IMR-90 (cell line): ENCODE measurements at regions not wholly inside any gene's neighbourhood (a gene's known extent, or its start where the extent isn't known, plus 50 kb on each side); places are given as distances from the start of the nearest gene placed in this dataset.

Experiments
- ATAC-seq: fragments of 200-7000 bp; cut with Tn5 transposase; 2 replicates; pipeline ENCODE4 v1.9.1; 2020; ENCODE audit warnings: low read depth, mild to moderate bottlenecking, moderate library complexity
- BruUV-seq: library from RNA; stranded (reverse); fragments of 400-500 nt; replicated peaks from 2 replicates; lab custom pipeline; 2021; lab: Mats Ljungman, UMichigan
- CTCF ChIA-PET: fragments of 300-600 bp; formaldehyde crosslinking; extraction: SDS; loops from one replicate; lab custom pipeline; 2021; ENCODE audit warnings: antibody characterized with exemption; lab: Yijun Ruan, JAX
- POLR2A ChIA-PET: fragments of 300-600 bp; sonication (Branson Sonifier 250); formaldehyde crosslinking; loops from one replicate; lab custom pipeline; 2022; ENCODE audit warnings: antibody characterized with exemption; ENCODE audit not compliant: unreplicated experiment; lab: Charles Lee
- DNase-seq: peaks from one replicate; pipeline ENCODE4 v3.0.0; 2013
- H2AFZ ChIP-seq: replicated peaks from 2 replicates; pipeline ENCODE3; 2013; ENCODE audit warnings: low read length, mild to moderate bottlenecking; ENCODE audit not compliant: poor library complexity
- H2AK5ac ChIP-seq: 2 replicates; pipeline ENCODE4 v1.6.1; 2013; ENCODE audit warnings: low read depth, low read length, inconsistent platforms
- H2AK9ac ChIP-seq: replicated peaks from 2 replicates; pipeline ENCODE3; 2013; ENCODE audit warnings: mild to moderate bottlenecking, low read depth, low read length, moderate library complexity; ENCODE audit not compliant: poor library complexity
- H2BK120ac ChIP-seq: 2 replicates; pipeline ENCODE4 v1.6.1; 2013; ENCODE audit warnings: low read depth, low read length, inconsistent platforms
- H2BK15ac ChIP-seq: 3 replicates; pipeline ENCODE4 v1.6.1; 2013; ENCODE audit warnings: low read depth, low read length, inconsistent platforms
- H2BK20ac ChIP-seq: 2 replicates; pipeline ENCODE4 v1.6.1; 2013; ENCODE audit warnings: low read depth, mild to moderate bottlenecking, inconsistent platforms, low read length, moderate library complexity
- H2BK5ac ChIP-seq: 2 replicates; pipeline ENCODE4 v1.6.1; 2013; ENCODE audit warnings: mild to moderate bottlenecking, low read depth, low read length, inconsistent platforms; ENCODE audit not compliant: poor library complexity, severe bottlenecking
- H3K14ac ChIP-seq: replicated peaks from 2 replicates; pipeline ENCODE4 v1.6.1; 2013; ENCODE audit warnings: low read depth, low read length, inconsistent platforms
- H3K18ac ChIP-seq: 2 replicates; pipeline ENCODE4 v1.6.1; 2013; ENCODE audit warnings: low read depth, low read length, control low read depth
- H3K23ac ChIP-seq: 2 replicates; pipeline ENCODE4 v1.6.1; 2013; ENCODE audit warnings: low read depth, low read length, inconsistent platforms
- H3K27ac ChIP-seq: 2 replicates; pipeline ENCODE4 v1.5.1; 2013; ENCODE audit warnings: mild to moderate bottlenecking, control low read depth, low read length; ENCODE audit not compliant: insufficient read depth
- H3K27me3 ChIP-seq: 2 replicates; pipeline ENCODE4 v1.6.1; 2013; ENCODE audit warnings: low read length; ENCODE audit not compliant: control insufficient read depth, insufficient read depth
- H3K36me3 ChIP-seq: 2 replicates; pipeline ENCODE4 v1.6.1; 2013; ENCODE audit warnings: low read length, mixed read lengths; ENCODE audit not compliant: control insufficient read depth, insufficient read depth
- H3K4ac ChIP-seq: 2 replicates; pipeline ENCODE4 v1.6.1; 2013; ENCODE audit warnings: low read depth, low read length, inconsistent platforms
- H3K4me1 ChIP-seq: 2 replicates; pipeline ENCODE4 v1.6.1; 2013; ENCODE audit warnings: low read length, mixed read lengths; ENCODE audit not compliant: control insufficient read depth, insufficient read depth
- H3K4me2 ChIP-seq: 2 replicates; pipeline ENCODE4 v1.6.1; 2013; ENCODE audit warnings: low read depth, mild to moderate bottlenecking, control low read depth, low read length, moderate library complexity
- H3K4me3 ChIP-seq: 2 replicates; pipeline ENCODE4 v1.5.1; 2013; ENCODE audit warnings: low read depth, mild to moderate bottlenecking, control low read depth, low read length, moderate library complexity; ENCODE audit not compliant: insufficient read depth
- H3K56ac ChIP-seq: 2 replicates; pipeline ENCODE4 v1.6.1; 2013; ENCODE audit warnings: low read length, inconsistent platforms; ENCODE audit not compliant: insufficient read depth; ENCODE audit errors: extremely low read depth
- H3K79me1 ChIP-seq, 2 experiments: 2 replicates each; pipeline ENCODE4 v1.6.1; 2013; ENCODE audit warnings: low read length in 2 of 2, inconsistent platforms in 1 of 2, low read depth in 1 of 2
- H3K9ac ChIP-seq: 2 replicates; pipeline ENCODE4 v1.6.1; 2013; ENCODE audit warnings: low read depth, low read length, control low read depth
- H3K9me1 ChIP-seq: 2 replicates; pipeline ENCODE4 v1.6.1; 2013; ENCODE audit warnings: low read length, inconsistent platforms; ENCODE audit not compliant: insufficient read depth
- H3K9me3 ChIP-seq: 2 replicates; pipeline ENCODE4 v1.6.1; 2013; ENCODE audit warnings: low read length; ENCODE audit not compliant: control insufficient read depth, insufficient read depth
- H4K20me1 ChIP-seq: 2 replicates; pipeline ENCODE4 v1.6.1; 2013; ENCODE audit warnings: low read length, inconsistent platforms; ENCODE audit not compliant: insufficient read depth
- H4K5ac ChIP-seq: 2 replicates; pipeline ENCODE4 v1.6.1; 2013; ENCODE audit warnings: mild to moderate bottlenecking, low read depth, low read length, control low read depth
- H4K8ac ChIP-seq, 2 experiments: 2 replicates each; pipeline ENCODE4 v1.6.1; 2013; ENCODE audit warnings: low read depth in 2 of 2, low read length in 2 of 2, control low read depth in 1 of 2, inconsistent platforms in 1 of 2
- H4K91ac ChIP-seq: 2 replicates; pipeline ENCODE4 v1.6.1; 2013; ENCODE audit warnings: low read depth, low read length, inconsistent platforms; ENCODE audit not compliant: insufficient read depth
- BHLHE40 ChIP-seq: fragments of 150-350 bp; IDR thresholded peaks from 2 replicates; pipeline ENCODE4 v1.6.1; 2016; ENCODE audit warnings: mild to moderate bottlenecking, low read depth, low read length
- CEBPB ChIP-seq: IDR thresholded peaks from 2 replicates; pipeline ENCODE4 v1.6.1; 2012; ENCODE audit warnings: low read depth, low read length, improper control_type of control experiment
- CHD1 ChIP-seq: IDR thresholded peaks from 2 replicates; pipeline ENCODE4 v1.6.1; 2012; ENCODE audit warnings: low read depth, low read length, improper control_type of control experiment
- CTCF ChIP-seq: conservative IDR thresholded peaks from 2 replicates; pipeline ENCODE4 v1.5.1; 2012; ENCODE audit warnings: mild to moderate bottlenecking, low read depth, low read length, improper control_type of control experiment
- ELK1 ChIP-seq: fragments of 150-350 bp; IDR thresholded peaks from 2 replicates; pipeline ENCODE4 v1.6.1; 2016; ENCODE audit warnings: low read depth, mild to moderate bottlenecking, low read length, moderate library complexity, borderline replicate concordance
- FOS ChIP-seq: fragments of 150-350 bp; IDR thresholded peaks from 2 replicates; pipeline ENCODE4 v1.6.1; 2016; ENCODE audit warnings: low read depth, low read length
- MAFK ChIP-seq: IDR thresholded peaks from 2 replicates; pipeline ENCODE4 v1.6.1; 2012; ENCODE audit warnings: low read depth, low read length, improper control_type of control experiment
- MAZ ChIP-seq: IDR thresholded peaks from 2 replicates; pipeline ENCODE4 v1.6.1; 2012; ENCODE audit warnings: low read depth, mild to moderate bottlenecking, low read length, improper control_type of control experiment, moderate library complexity, borderline replicate concordance
- MXI1 ChIP-seq: IDR thresholded peaks from 2 replicates; pipeline ENCODE4 v1.6.1; 2012; ENCODE audit warnings: low read depth, mild to moderate bottlenecking, low read length, moderate library complexity, borderline replicate concordance
- NFE2L2 ChIP-seq: fragments of 150-350 bp; IDR thresholded peaks from 2 replicates; pipeline ENCODE4 v1.6.1; 2016; ENCODE audit warnings: low read depth, mild to moderate bottlenecking, low read length
- POLR2A ChIP-seq: IDR thresholded peaks from 2 replicates; pipeline ENCODE4 v1.6.1; 2012; ENCODE audit warnings: mild to moderate bottlenecking, low read depth, low read length
- RAD21 ChIP-seq: IDR thresholded peaks from 2 replicates; pipeline ENCODE4 v1.6.1; 2012; ENCODE audit warnings: low read length, improper control_type of control experiment
- RCOR1 ChIP-seq: IDR thresholded peaks from 2 replicates; pipeline ENCODE4 v1.6.1; 2012; ENCODE audit warnings: mild to moderate bottlenecking, low read length, improper control_type of control experiment; ENCODE audit not compliant: insufficient replicate concordance
- RFX5 ChIP-seq: IDR thresholded peaks from 2 replicates; pipeline ENCODE4 v1.8.0; 2012; ENCODE audit warnings: low read depth, mild to moderate bottlenecking, low read length, moderate library complexity
- SMC3 ChIP-seq: fragments of 150-350 bp; IDR thresholded peaks from 2 replicates; pipeline ENCODE4 v1.6.1; 2016; ENCODE audit warnings: low read depth, mild to moderate bottlenecking, antibody characterized with exemption, low read length, moderate library complexity
- USF2 ChIP-seq: fragments of 150-350 bp; IDR thresholded peaks from 2 replicates; pipeline ENCODE4 v1.6.1; 2017; ENCODE audit warnings: mild to moderate bottlenecking, antibody characterized with exemption, low read length, low read depth
- dilution Hi-C: fragments of 300-500 bp; cut with HindIII; formaldehyde crosslinking; loops from one replicate; pipeline ENCODE4 v1.14.3; 2018; ENCODE audit warnings: low sequenced_read_pairs; ENCODE audit not compliant: unreplicated experiment
- in situ Hi-C: fragments of 300-500 bp; cut with MboI; formaldehyde crosslinking; loops from 3 replicates; pipeline ENCODE4 v1.14.3; 2019; ENCODE audit warnings: low sequenced_read_pairs, inconsistent platforms, mixed read lengths
- intact Hi-C: fragments of 100-400 bp; cut with micrococcal nuclease; formaldehyde crosslinking; loops from 2 replicates; pipeline ENCODE4 v1.10.0; 2022

GRCh38 chr4:165634766-165635165 is 238.3 kb upstream of the TLL1 start:
- no peak overlapping the region for H2BK15ac ChIP-seq
- intact Hi-C loops (no loop called here), in situ Hi-C loops (no loop called here), dilution Hi-C loops (no loop called here)
- H2AFZ ChIP-seq: no peak overlapping the region
- H2BK5ac ChIP-seq: no peak overlapping the region
- CTCF ChIA-PET: no interaction called here
- H3K4me2 ChIP-seq: no peak overlapping the region
- no peaks in the 10 kb centered on the region for H3K36me3 ChIP-seq
- H3K4me3 ChIP-seq: no peak overlapping the region
- no peak overlapping the region for H3K4ac ChIP-seq
- no peak for DNase-seq
- no peak overlapping the region for H4K5ac ChIP-seq
- no peak overlapping the region for H2AK9ac ChIP-seq
- H2BK120ac ChIP-seq: no peak overlapping the region
- H3K18ac ChIP-seq: no peak overlapping the region
- no peak overlapping the region for H3K9ac ChIP-seq
- H3K14ac ChIP-seq: no peak overlapping the region
- no peak overlapping the region for H2AK5ac ChIP-seq
- ATAC-seq: no peak
- peaks cover 15% of the 10 kb centered on the region for H3K9me3 ChIP-seq
- H4K20me1 ChIP-seq: no peaks in the 10 kb centered on the region
- H3K23ac ChIP-seq: no peak overlapping the region
- BruUV-seq: no TSS peak
- TF ChIP-seq ELK1 (no peak), CHD1 (no peak), MAZ (no peak), RFX5 (no peak), BHLHE40 (no peak), CTCF (no peak), MXI1 (no peak), RAD21 (no peak), FOS (no peak), MAFK (no peak), RCOR1 (no peak), USF2 (no peak), NFE2L2 (no peak), SMC3 (no peak), CEBPB (no peak), POLR2A (no peak)
- no peak overlapping the region for H3K56ac ChIP-seq
- H4K91ac ChIP-seq: no peak overlapping the region
- no peak overlapping the region for H2BK20ac ChIP-seq
- no peak overlapping the region for H3K27ac ChIP-seq
- no peak overlapping the region for H4K8ac ChIP-seq
- H3K79me1 ChIP-seq: no peaks in the 10 kb centered on the region
- H3K4me1 ChIP-seq: no peaks in the 10 kb centered on the region
- no peaks in the 10 kb centered on the region for H3K9me1 ChIP-seq
- H3K27me3 ChIP-seq: no peaks in the 10 kb centered on the region
- POLR2A ChIA-PET: no interaction called here
